ENCODE measurements at regions not wholly inside any gene's neighbourhood (a gene's known extent, or its start where the extent isn't known, plus 50 kb on each side); places are given as distances from the start of the nearest gene placed in this dataset.

DNA sequence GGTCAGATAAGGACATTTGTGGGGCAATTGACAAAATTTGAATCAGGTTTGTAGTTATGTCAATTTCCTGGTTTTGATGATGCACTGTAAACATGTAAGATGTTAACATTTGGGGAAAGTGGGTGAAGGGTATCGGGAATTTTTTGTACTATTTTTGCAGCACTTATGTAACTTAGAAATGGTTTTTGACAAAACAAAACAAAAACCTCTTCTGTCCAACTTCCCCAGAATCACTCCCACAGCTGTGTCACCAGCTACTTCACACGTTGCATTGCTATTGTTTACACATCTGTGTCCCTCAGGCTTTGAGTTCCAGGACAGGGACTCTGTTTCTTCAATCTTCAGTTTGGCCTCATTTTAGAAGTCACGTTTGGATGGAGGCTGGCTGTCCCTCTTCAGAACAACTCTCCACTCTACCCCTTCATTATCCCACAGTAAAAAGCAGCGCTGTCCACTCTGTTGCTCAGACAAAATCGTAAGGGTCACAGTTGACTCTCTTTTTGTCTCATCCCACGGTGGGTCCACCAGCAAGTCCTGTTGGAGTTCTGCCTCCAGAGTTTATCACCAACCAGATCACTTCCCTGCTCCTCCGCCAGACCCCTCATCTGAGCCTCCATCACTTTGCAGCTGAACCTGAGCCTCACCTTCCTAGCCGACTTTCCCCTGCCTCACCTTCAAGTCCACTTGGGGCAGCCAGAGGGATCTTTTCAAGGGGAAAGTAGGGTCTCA lies 63.2 kb downstream of the NENF start:
- Histone ChIP-seq H3K27ac (ENCODE audit: low read depth in 2 of 2, low read length in 2 of 2) (no peak overlapping the region), H3K4me3 (ENCODE audit: low read length in 3 of 3) (no peak overlapping the region), H3K9me3 (ENCODE audit: control insufficient read depth in 2 of 3, insufficient read depth in 1 of 3, low read length in 3 of 3) (no peaks in the 10 kb centered on the region), H3K9ac (ENCODE audit: low read length in 3 of 3) (no peak overlapping the region), H3K36me3 (ENCODE audit: control insufficient read depth in 2 of 3, insufficient read depth in 3 of 3, low read length in 3 of 3) (no peaks in the 10 kb centered on the region), H3K4me1 (ENCODE audit: control insufficient read depth in 2 of 3, insufficient read depth in 2 of 3, low read depth in 1 of 3, low read length in 3 of 3) (no peaks in the 10 kb centered on the region), H3K27me3 (ENCODE audit: control insufficient read depth, insufficient read depth, low read length) (no peaks in the 10 kb centered on the region)
- no peak for DNase-seq
- TF ChIP-seq, protein P1, sequence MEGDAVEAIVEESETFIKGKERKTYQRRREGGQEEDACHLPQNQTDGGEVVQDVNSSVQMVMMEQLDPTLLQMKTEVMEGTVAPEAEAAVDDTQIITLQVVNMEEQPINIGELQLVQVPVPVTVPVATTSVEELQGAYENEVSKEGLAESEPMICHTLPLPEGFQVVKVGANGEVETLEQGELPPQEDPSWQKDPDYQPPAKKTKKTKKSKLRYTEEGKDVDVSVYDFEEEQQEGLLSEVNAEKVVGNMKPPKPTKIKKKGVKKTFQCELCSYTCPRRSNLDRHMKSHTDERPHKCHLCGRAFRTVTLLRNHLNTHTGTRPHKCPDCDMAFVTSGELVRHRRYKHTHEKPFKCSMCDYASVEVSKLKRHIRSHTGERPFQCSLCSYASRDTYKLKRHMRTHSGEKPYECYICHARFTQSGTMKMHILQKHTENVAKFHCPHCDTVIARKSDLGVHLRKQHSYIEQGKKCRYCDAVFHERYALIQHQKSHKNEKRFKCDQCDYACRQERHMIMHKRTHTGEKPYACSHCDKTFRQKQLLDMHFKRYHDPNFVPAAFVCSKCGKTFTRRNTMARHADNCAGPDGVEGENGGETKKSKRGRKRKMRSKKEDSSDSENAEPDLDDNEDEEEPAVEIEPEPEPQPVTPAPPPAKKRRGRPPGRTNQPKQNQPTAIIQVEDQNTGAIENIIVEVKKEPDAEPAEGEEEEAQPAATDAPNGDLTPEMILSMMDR (IDR thresholded peaks at IDR 0.05; ENCODE audit: borderline replicate concordance, extremely low read depth, insufficient read depth) = no peak
- FAIRE-seq = no peak
- intact Hi-C loops (cut with DNase I) = no loop called here

DNA sequence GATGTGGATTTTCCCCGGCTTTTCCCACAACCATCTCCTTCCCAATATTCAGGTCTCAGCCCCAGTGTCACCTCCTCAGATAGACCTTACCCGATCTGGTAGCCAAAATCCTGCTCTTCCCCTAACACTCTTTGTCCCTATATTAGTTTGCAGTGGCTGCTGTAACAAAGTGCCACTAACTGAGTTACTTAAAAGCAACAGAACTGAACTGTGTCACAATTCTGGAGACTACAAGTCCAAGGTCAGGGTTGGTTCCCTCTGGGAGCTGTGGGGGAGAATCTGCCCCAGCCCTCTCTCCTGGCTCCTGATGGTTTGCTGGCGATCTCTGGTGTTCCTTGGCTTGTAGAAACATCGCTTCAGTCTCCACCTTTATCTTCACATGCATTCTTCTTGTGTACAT lies 64.0 kb downstream of the NENF start:
- intact Hi-C loops (cut with DNase I) = no loop called here
- FAIRE-seq = no peak
- H3K36me3 ChIP-seq (ENCODE audit: control insufficient read depth in 2 of 3, insufficient read depth in 3 of 3, low read length in 3 of 3) = no peaks in the 10 kb centered on the region
- no peak overlapping the region for H3K27ac ChIP-seq (ENCODE audit: low read depth in 2 of 2, low read length in 2 of 2)
- TF ChIP-seq, protein P1 (IDR thresholded peaks at IDR 0.05; ENCODE audit: borderline replicate concordance, extremely low read depth, insufficient read depth) = no peak
- DNase-seq = no peak
- no peaks in the 10 kb centered on the region for H3K27me3 ChIP-seq (ENCODE audit: control insufficient read depth, insufficient read depth, low read length)
- no peaks in the 10 kb centered on the region for H3K9me3 ChIP-seq (ENCODE audit: control insufficient read depth in 2 of 3, insufficient read depth in 1 of 3, low read length in 3 of 3)
- H3K4me1 ChIP-seq (ENCODE audit: control insufficient read depth in 2 of 3, insufficient read depth in 2 of 3, low read depth in 1 of 3, low read length in 3 of 3) = no peaks in the 10 kb centered on the region
- H3K4me3 ChIP-seq (ENCODE audit: low read length in 3 of 3) = no peak overlapping the region
- no peak overlapping the region for H3K9ac ChIP-seq (ENCODE audit: low read length in 3 of 3)

DNA sequence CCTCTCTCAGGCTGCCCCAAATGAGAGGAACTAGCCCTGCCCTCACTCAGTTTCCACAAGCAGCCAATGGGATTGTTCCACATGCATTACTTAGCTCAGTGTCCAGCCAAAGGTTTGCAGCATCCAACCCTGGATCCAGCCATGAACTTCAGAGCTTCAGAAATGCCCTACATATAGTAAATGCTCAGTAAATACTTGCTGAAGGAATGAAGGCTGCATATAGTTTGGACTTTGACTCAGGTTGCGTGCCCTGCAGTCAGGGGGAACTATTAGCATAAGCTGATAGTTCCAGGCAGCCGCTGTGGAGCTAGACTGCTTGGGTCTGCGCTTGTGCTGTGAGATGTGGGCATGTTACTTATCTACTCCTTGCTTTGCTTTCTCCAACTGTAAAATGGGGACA lies 64.8 kb downstream of the NENF start:
- DNase-seq (no peak), FAIRE-seq (no peak)
- Histone ChIP-seq H3K27me3 (ENCODE audit: control insufficient read depth, insufficient read depth, low read length) (no peaks in the 10 kb centered on the region), H3K9ac (ENCODE audit: low read length in 3 of 3) (no peak overlapping the region), H3K9me3 (ENCODE audit: control insufficient read depth in 2 of 3, insufficient read depth in 1 of 3, low read length in 3 of 3) (no peaks in the 10 kb centered on the region), H3K4me3 (ENCODE audit: low read length in 3 of 3) (no peak overlapping the region), H3K36me3 (ENCODE audit: control insufficient read depth in 2 of 3, insufficient read depth in 3 of 3, low read length in 3 of 3) (no peaks in the 10 kb centered on the region), H3K27ac (ENCODE audit: low read depth in 2 of 2, low read length in 2 of 2) (no peak overlapping the region), H3K4me1 (ENCODE audit: control insufficient read depth in 2 of 3, insufficient read depth in 2 of 3, low read depth in 1 of 3, low read length in 3 of 3) (no peaks in the 10 kb centered on the region)
- TF ChIP-seq, protein P1 (IDR thresholded peaks at IDR 0.05; ENCODE audit: borderline replicate concordance, extremely low read depth, insufficient read depth) = no peak
- intact Hi-C loops (cut with DNase I) = no loop called here

Data from kidney (tissue), 13 donors.